Loucy (cell line): ENCODE measurements at regions not wholly inside any gene's neighbourhood (a gene's known extent, or its start where the extent isn't known, plus 50 kb on each side); places are given as distances from the start of the nearest gene placed in this dataset.

ENCODE experiments used
- CTCF ChIP-seq: fragments of 200-600 bp; sonication (generic); conservative IDR thresholded peaks from 2 replicates; pipeline ENCODE4 v1.5.1; 2014; ENCODE audit warnings: mild to moderate bottlenecking, antibody characterized with exemption, low read length
- EZH2phosphoT487 ChIP-seq: fragments of 200-600 bp; IDR thresholded peaks from 2 replicates; pipeline ENCODE4 v1.6.1; 2018; ENCODE audit warnings: antibody characterized with exemption, mild to moderate bottlenecking, moderate library complexity, borderline replicate concordance

DNA sequence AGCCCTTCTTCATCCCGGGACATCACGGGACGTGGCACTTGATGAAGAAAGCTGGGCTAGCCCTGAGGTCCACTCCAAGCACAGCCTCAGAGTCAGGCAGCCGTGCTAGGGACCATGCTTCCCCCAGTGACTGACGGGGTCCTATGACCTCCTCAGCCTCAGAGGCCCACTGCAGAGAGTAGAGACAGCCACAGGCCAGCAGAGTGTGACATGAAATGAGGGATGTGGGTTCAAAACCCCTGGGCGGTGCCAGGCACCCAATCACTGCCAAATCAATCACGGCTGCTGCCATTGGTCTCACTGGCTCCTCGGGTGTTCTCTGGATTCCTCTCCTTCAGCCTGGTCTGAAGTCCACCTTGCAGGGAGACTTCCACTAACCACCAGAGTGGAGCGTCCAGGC lies 197.7 kb upstream of the CDH4 start:
- no peak for TF ChIP-seq CTCF
- no peak for TF ChIP-seq EZH2phosphoT487
